ENCODE measurements at regions not wholly inside any gene's neighbourhood (a gene's known extent, or its start where the extent isn't known, plus 50 kb on each side); places are given as distances from the start of the nearest gene placed in this dataset.

GRCh38 chr1:113210248-113210647 lies 137.2 kb downstream of the LRIG2 start:
- no peak overlapping the region for H3K4me3 ChIP-seq (ENCODE audit: low read depth, low read length)
- no peak for TF ChIP-seq CTCF (IDR thresholded peaks at IDR 0.05; ENCODE audit: low read depth, low read length)

GRCh38 chr1:113211467-113211866 lies 138.5 kb downstream of the LRIG2 start:
- TF ChIP-seq CTCF (IDR thresholded peaks at IDR 0.05; ENCODE audit: low read depth, low read length), result no peak
- no peak overlapping the region for H3K4me3 ChIP-seq (ENCODE audit: low read depth, low read length)

- no peak overlapping the region for H3K4me3 ChIP-seq (ENCODE audit: low read depth, low read length)
- no peak for TF ChIP-seq CTCF (IDR thresholded peaks at IDR 0.05; ENCODE audit: low read depth, low read length)
Measured at GRCh38 chr1:113215015-113215414, 142.0 kb downstream of the LRIG2 start.

- H3K4me3 ChIP-seq (ENCODE audit: low read depth, low read length), result no peak overlapping the region
- no peak for TF ChIP-seq CTCF (IDR thresholded peaks at IDR 0.05; ENCODE audit: low read depth, low read length)
Measured at GRCh38 chr1:113216664-113217063, 143.7 kb downstream of the LRIG2 start.

GRCh38 chr1:113217447-113218208 lies 144.6 kb downstream of the LRIG2 start:
- no peak overlapping the region for H3K4me3 ChIP-seq (ENCODE audit: low read depth, low read length)
- no peak for TF ChIP-seq CTCF (IDR thresholded peaks at IDR 0.05; ENCODE audit: low read depth, low read length)

- TF ChIP-seq CTCF (IDR thresholded peaks at IDR 0.05; ENCODE audit: low read depth, low read length), result peak; percentile 20; the same call in 1 of the 2 replicates
- no peak overlapping the region for H3K4me3 ChIP-seq (ENCODE audit: low read depth, low read length)
Measured at GRCh38 chr1:113219377-113219776, 146.4 kb downstream of the LRIG2 start.

GRCh38 chr1:113219828-113220227 lies 146.8 kb downstream of the LRIG2 start:
- H3K4me3 ChIP-seq (ENCODE audit: low read depth, low read length), result no peak overlapping the region
- TF ChIP-seq CTCF (IDR thresholded peaks at IDR 0.05; ENCODE audit: low read depth, low read length), result no peak
